ENCODE measurements at regions not wholly inside any gene's neighbourhood (a gene's known extent, or its start where the extent isn't known, plus 50 kb on each side); places are given as distances from the start of the nearest gene placed in this dataset.

GRCh38 chr5:124199893-124200292, 546.5 kb downstream of the ZNF608 start:
- no peaks in the 10 kb centered on the region for H3K27me3 ChIP-seq
- H3K27ac ChIP-seq: no peak overlapping the region
- H3K9ac ChIP-seq (ENCODE audit: low read depth in 2 of 2, low read length in 2 of 2): no peak overlapping the region
- DNase-seq: no peak
- no peaks in the 10 kb centered on the region for H3K9me3 ChIP-seq
- no peak for TF ChIP-seq CTCF (IDR thresholded peaks at IDR 0.05)
- intact Hi-C loops (cut with DNase I): no loop called here
- no peak overlapping the region for H3K4me3 ChIP-seq
- H3K36me3 ChIP-seq: no peaks in the 10 kb centered on the region
- H3K4me1 ChIP-seq: no peaks in the 10 kb centered on the region

- Histone ChIP-seq H3K4me3 (no peak overlapping the region), H3K27me3 (no peaks in the 10 kb centered on the region), H3K36me3 (no peaks in the 10 kb centered on the region), H3K4me1 (no peaks in the 10 kb centered on the region), H3K9me3 (no peaks in the 10 kb centered on the region), H3K9ac (ENCODE audit: low read depth in 2 of 2, low read length in 2 of 2) (no peak overlapping the region), H3K27ac (no peak overlapping the region)
- no peak for DNase-seq
- intact Hi-C loops (cut with DNase I): no loop called here
- TF ChIP-seq CTCF (IDR thresholded peaks at IDR 0.05): no peak
Observed at GRCh38 chr5:124195411-124195810, 551.0 kb downstream of the ZNF608 start.

- no peak for DNase-seq
- H3K9me3 ChIP-seq: no peaks in the 10 kb centered on the region
- no peak overlapping the region for H3K4me3 ChIP-seq
- no peak overlapping the region for H3K27ac ChIP-seq
- H3K27me3 ChIP-seq: no peaks in the 10 kb centered on the region
- no peak for TF ChIP-seq CTCF (IDR thresholded peaks at IDR 0.05)
- no peaks in the 10 kb centered on the region for H3K36me3 ChIP-seq
- intact Hi-C loops (cut with DNase I): no loop called here
- H3K4me1 ChIP-seq: no peaks in the 10 kb centered on the region
- H3K9ac ChIP-seq (ENCODE audit: low read depth in 2 of 2, low read length in 2 of 2): no peak overlapping the region
Observed at GRCh38 chr5:124194282-124194681, 552.2 kb downstream of the ZNF608 start.

- Histone ChIP-seq H3K9me3 (no peaks in the 10 kb centered on the region), H3K27me3 (no peaks in the 10 kb centered on the region), H3K27ac (no peak overlapping the region), H3K4me1 (no peaks in the 10 kb centered on the region), H3K4me3 (no peak overlapping the region), H3K9ac (ENCODE audit: low read depth in 2 of 2, low read length in 2 of 2) (no peak overlapping the region), H3K36me3 (no peaks in the 10 kb centered on the region)
- no peak for DNase-seq
- no peak for TF ChIP-seq CTCF (IDR thresholded peaks at IDR 0.05)
- intact Hi-C loops (cut with DNase I): no loop called here
Observed at GRCh38 chr5:124193371-124193789, 553.1 kb downstream of the ZNF608 start.

GRCh38 chr5:124192716-124193115, 553.7 kb downstream of the ZNF608 start:
- H3K27me3 ChIP-seq: no peaks in the 10 kb centered on the region
- no peaks in the 10 kb centered on the region for H3K4me1 ChIP-seq
- H3K9ac ChIP-seq (ENCODE audit: low read depth in 2 of 2, low read length in 2 of 2): no peak overlapping the region
- no peak for DNase-seq
- no peak overlapping the region for H3K4me3 ChIP-seq
- intact Hi-C loops (cut with DNase I): no loop called here
- no peaks in the 10 kb centered on the region for H3K36me3 ChIP-seq
- TF ChIP-seq CTCF (IDR thresholded peaks at IDR 0.05): no peak
- H3K27ac ChIP-seq: no peak overlapping the region
- no peaks in the 10 kb centered on the region for H3K9me3 ChIP-seq

GRCh38 chr5:124185716-124186115, 560.7 kb downstream of the ZNF608 start:
- intact Hi-C loops (cut with DNase I): no loop called here
- Histone ChIP-seq H3K4me3 (no peak overlapping the region), H3K9me3 (no peaks in the 10 kb centered on the region), H3K27ac (no peak overlapping the region), H3K4me1 (peaks cover 4% of the 10 kb centered on the region), H3K36me3 (no peaks in the 10 kb centered on the region), H3K27me3 (no peaks in the 10 kb centered on the region), H3K9ac (ENCODE audit: low read depth in 2 of 2, low read length in 2 of 2) (no peak overlapping the region)
- TF ChIP-seq CTCF (IDR thresholded peaks at IDR 0.05): no peak
- DNase-seq: no peak

All from colonic mucosa (tissue), 4 donors.